C4-2B (cell line): ENCODE measurements at regions not wholly inside any gene's neighbourhood (a gene's known extent, or its start where the extent isn't known, plus 50 kb on each side); places are given as distances from the start of the nearest gene placed in this dataset.
A peak's percentile ranks its signal among the peaks of the same experiment; 100 is the strongest.
"Not testable (repeated sequence)": the region's sequence is repeated elsewhere in the genome, so short reads cannot be mapped to it uniquely, and the experiment has no call there.

ENCODE experiments used
- H3K27ac ChIP-seq: fragments of 450-650 bp; 2 replicates; pipeline ENCODE4 v1.5.1; 2017
- ZFX ChIP-seq: fragments of 450-650 bp; IDR thresholded peaks from 2 replicates; pipeline ENCODE4 v1.6.1; 2017
- TF ChIP-seq, protein P1 (sequence below): fragments of 450-650 bp; conservative IDR thresholded peaks from 2 replicates; pipeline ENCODE4 v1.5.1; 2017; ENCODE audit warnings: mild to moderate bottlenecking

- no peak overlapping the region for H3K27ac ChIP-seq
- TF ChIP-seq, protein P1, sequence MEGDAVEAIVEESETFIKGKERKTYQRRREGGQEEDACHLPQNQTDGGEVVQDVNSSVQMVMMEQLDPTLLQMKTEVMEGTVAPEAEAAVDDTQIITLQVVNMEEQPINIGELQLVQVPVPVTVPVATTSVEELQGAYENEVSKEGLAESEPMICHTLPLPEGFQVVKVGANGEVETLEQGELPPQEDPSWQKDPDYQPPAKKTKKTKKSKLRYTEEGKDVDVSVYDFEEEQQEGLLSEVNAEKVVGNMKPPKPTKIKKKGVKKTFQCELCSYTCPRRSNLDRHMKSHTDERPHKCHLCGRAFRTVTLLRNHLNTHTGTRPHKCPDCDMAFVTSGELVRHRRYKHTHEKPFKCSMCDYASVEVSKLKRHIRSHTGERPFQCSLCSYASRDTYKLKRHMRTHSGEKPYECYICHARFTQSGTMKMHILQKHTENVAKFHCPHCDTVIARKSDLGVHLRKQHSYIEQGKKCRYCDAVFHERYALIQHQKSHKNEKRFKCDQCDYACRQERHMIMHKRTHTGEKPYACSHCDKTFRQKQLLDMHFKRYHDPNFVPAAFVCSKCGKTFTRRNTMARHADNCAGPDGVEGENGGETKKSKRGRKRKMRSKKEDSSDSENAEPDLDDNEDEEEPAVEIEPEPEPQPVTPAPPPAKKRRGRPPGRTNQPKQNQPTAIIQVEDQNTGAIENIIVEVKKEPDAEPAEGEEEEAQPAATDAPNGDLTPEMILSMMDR, result no peak
- no peak for TF ChIP-seq ZFX
Observed at GRCh38 chr7:109476409-109476808, 906.7 kb downstream of the DNAJB9 start.

DNA sequence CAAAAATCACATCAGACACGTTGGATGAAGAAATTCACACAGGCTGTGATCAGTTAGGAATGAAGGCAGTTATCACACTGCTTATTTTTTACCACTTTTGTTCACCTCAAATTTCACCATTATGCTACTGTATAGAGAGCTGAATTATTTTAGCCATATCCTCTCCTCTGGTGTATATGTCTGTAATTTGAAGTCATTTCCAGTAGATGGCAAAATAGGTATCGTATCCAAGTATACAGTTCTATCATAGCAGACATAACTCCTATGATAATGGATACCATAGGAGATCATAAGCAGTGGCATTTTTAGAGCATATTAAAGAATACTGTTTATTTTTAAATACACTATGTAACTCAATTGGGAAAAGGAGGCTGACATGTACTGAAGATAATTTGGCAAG is 909.7 kb downstream of the DNAJB9 start:
- TF ChIP-seq, protein P1, result peak; percentile 69
- no peak for TF ChIP-seq ZFX
- no peak overlapping the region for H3K27ac ChIP-seq

- H3K27ac ChIP-seq, result not testable (repeated sequence)
Observed at GRCh38 chr7:109490607-109491006, 920.9 kb downstream of the DNAJB9 start.

- H3K27ac ChIP-seq, result peak overlapping the region; percentile 60
- TF ChIP-seq, protein P1, result no peak
- no peak for TF ChIP-seq ZFX
Observed at GRCh38 chr7:109497053-109497452, 927.4 kb downstream of the DNAJB9 start.

DNA sequence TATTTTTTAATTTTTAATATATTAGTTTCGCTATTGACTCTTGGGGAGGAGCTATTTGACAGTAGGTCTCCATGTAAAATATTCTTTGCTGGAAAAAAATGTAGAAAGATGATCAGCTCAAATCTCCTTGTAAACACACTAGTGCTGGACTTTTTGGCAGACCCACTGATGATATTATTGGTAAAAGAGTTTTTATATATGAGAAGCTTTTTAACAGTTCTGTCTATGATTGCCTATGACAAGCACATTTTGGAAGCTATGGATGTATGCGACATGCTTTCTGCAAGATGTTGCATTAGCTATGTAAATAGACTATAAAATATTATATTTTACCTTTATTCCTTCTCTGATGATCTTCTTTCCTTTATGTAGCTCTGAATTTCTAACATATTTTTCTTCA is 928.5 kb downstream of the DNAJB9 start:
- TF ChIP-seq, protein P1, result no peak
- no peak for TF ChIP-seq ZFX

GRCh38 chr7:109503421-109503820 is 933.7 kb downstream of the DNAJB9 start:
- TF ChIP-seq, protein P1, result no peak
- no peak for TF ChIP-seq ZFX

More for the DNA sequence above, 928.5 kb downstream of the DNAJB9 start:
- H3K27ac ChIP-seq, result no peak overlapping the region

GRCh38 chr7:109522585-109522984 is 952.9 kb downstream of the DNAJB9 start:
- TF ChIP-seq, protein P1, result no peak
- no peak for TF ChIP-seq ZFX
- H3K27ac ChIP-seq, result no peak overlapping the region

More at GRCh38 chr7:109503421-109503820, 933.7 kb downstream of the DNAJB9 start:
- no peak overlapping the region for H3K27ac ChIP-seq

DNA sequence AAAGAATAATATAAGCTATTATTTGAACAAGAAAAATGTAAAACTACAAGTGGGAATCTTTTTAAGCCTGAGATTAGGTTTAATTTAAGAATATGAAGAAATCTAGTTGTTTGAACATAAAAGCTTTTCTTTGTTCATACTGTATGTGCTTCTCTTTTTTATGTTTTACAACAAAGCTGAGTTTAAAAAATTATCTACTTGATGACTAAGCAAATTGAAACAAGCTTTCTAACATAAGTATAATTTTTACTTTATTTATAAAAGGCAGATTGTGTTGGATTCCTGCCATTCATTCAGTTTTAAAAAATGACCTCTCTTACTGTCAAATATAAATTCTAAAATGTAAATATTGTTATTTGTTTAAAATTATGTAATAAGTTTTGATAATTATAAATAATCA is 958.2 kb downstream of the DNAJB9 start:
- no peak overlapping the region for H3K27ac ChIP-seq
- no peak for TF ChIP-seq ZFX
